ENCODE measurements at regions not wholly inside any gene's neighbourhood (a gene's known extent, or its start where the extent isn't known, plus 50 kb on each side); places are given as distances from the start of the nearest gene placed in this dataset.

DNA sequence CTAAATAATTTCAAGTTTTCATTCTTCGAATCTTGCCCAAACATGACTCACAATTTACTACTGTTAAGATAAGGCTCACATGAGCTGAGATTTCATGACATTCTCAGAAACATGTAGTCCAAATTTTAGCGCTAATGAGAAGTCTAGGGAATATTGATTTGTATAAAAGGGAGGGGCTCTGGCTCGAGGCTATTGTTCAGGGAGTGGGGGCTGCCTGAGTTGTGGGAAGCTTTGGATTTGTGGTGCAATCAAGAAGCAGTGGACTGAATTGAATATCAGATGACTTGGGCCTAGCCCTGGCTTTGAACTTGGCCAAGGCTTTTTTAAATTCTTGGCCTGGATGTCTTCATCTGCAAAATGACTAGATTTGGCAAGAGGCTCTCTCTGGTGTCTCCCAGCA lies 674.9 kb upstream of the FANCL start:
- ATAC-seq (no peak), DNase-seq (no peak)
- no peaks in the 10 kb centered on the region for H3K27me3 ChIP-seq
- no peak overlapping the region for H3K4me3 ChIP-seq
- no peaks in the 10 kb centered on the region for H3K9me3 ChIP-seq
- H3K36me3 ChIP-seq (replicated peaks in 1 of 2; ENCODE audit: insufficient read depth in 1 of 2, low read depth in 2 of 2): no peaks in the 10 kb centered on the region
- no peak overlapping the region for H3K27ac ChIP-seq
- whole genome bisulfite sequencing, 2 donors: 39 to 57% methylated on average over 3 of the region's 3 CpGs
- TF ChIP-seq, protein P1, sequence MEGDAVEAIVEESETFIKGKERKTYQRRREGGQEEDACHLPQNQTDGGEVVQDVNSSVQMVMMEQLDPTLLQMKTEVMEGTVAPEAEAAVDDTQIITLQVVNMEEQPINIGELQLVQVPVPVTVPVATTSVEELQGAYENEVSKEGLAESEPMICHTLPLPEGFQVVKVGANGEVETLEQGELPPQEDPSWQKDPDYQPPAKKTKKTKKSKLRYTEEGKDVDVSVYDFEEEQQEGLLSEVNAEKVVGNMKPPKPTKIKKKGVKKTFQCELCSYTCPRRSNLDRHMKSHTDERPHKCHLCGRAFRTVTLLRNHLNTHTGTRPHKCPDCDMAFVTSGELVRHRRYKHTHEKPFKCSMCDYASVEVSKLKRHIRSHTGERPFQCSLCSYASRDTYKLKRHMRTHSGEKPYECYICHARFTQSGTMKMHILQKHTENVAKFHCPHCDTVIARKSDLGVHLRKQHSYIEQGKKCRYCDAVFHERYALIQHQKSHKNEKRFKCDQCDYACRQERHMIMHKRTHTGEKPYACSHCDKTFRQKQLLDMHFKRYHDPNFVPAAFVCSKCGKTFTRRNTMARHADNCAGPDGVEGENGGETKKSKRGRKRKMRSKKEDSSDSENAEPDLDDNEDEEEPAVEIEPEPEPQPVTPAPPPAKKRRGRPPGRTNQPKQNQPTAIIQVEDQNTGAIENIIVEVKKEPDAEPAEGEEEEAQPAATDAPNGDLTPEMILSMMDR (IDR thresholded peaks at IDR 0.05): no peak
- TF ChIP-seq POLR2A (IDR thresholded peaks at IDR 0.05): no peak
- intact Hi-C loops (cut with DNase I): no loop called here
- H3K4me1 ChIP-seq: no peaks in the 10 kb centered on the region

DNA sequence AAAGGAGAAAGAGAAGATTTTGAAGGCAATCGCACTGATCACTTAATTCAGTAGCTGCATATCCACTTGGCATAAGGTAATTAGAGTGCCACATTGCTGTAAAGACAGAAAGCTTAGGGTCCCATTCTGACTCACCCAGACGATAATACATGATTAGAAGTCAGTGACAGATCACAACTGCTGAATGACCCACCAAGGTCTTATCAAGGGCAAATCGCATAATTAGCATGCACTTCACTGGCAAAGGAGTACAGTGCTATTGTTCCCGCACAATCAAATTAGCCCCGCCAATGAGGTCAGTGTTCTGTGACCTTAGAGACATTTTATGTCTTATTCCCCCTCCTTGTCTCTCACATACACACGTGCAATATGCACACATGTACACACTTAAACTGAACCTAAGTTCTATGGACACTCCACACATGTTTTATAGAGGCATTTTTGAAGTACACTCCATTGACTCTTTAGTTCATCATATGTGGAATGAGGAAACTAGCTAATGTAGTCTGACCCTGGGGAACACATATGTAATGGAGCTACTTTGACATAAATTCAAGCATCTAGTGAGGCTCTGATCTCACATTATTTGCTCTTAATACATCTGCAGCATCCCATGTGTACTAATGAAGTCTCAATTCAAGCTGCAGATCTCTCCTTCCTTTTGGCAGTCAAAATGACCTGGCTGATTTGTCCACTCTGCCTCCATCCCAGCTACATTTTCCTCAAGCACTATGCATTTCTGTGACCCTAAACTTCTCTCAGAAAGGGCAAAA lies 673.8 kb upstream of the FANCL start:
- Histone ChIP-seq H3K4me3 (no peak overlapping the region), H3K27me3 (no peaks in the 10 kb centered on the region), H3K27ac (no peak overlapping the region), H3K9me3 (no peaks in the 10 kb centered on the region), H3K4me1 (no peaks in the 10 kb centered on the region), H3K36me3 (replicated peaks in 1 of 2; ENCODE audit: insufficient read depth in 1 of 2, low read depth in 2 of 2) (no peaks in the 10 kb centered on the region)
- intact Hi-C loops (cut with DNase I): no loop called here
- ATAC-seq (no peak), DNase-seq (no peak)
- TF ChIP-seq POLR2A (IDR thresholded peaks at IDR 0.05): no peak
- 81 to 82% methylated on average over 6 of the region's 6 CpGs for WGBS, 2 donors

DNA sequence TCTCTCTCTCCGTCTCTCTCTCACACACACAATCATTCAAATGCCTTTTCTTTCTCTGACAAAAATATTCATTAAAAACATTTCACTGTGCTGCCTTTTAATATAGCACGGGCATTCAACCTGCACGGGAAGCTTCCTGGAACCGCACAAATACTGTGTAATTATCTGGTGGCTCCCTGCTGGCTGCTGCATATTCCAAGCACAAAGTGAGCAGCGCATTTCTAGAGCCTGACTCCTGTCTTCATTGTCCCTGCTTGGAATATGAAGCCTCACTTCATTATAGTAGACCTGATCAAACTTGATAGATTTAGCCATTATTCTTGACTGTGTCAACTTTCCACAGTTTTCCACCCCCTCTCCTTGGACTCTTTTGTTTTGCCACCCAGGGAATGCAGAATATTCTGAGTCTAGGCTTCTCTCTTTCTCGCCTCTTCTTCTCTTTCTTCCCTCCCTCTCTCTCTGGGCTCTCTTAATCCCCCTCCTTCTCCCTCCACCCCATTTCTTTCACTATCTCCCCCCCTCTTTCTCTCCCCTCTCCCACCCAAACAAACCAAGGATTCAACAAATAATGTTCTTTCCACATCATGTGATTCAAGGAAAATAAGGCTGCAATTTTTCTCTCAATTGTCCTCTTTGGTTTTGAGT lies 672.1 kb upstream of the FANCL start:
- ATAC-seq (no peak), DNase-seq (no peak)
- 44 to 51% methylated on average over 6 of the region's 6 CpGs for WGBS, 2 donors

DNA sequence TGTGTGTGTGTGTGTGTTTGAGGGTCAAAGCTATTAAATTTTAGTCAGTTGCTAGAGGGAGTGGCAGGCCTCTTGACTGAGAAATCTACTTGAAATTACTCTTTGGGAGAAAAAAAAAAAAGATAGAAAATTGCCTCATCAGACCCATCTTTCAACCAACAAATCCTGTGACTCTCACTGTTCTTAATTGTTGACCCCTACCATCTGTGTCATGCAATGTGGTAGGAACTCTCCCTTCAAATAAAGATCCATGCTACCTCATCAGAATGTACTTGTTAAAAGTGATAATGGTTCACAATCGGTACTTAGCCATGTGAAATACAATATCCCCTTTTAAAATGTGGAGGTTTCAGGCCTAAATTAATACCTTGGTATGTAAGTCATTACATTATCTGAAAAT lies 670.8 kb upstream of the FANCL start:
- Histone ChIP-seq H3K4me1 (peaks cover 5% of the 10 kb centered on the region), H3K27ac (no peak overlapping the region), H3K9me3 (no peaks in the 10 kb centered on the region), H3K27me3 (no peaks in the 10 kb centered on the region), H3K4me3 (no peak overlapping the region), H3K36me3 (replicated peaks in 1 of 2; ENCODE audit: insufficient read depth in 1 of 2, low read depth in 2 of 2) (no peaks in the 10 kb centered on the region)
- no peak for TF ChIP-seq POLR2A (IDR thresholded peaks at IDR 0.05)
- TF ChIP-seq, protein P1 (IDR thresholded peaks at IDR 0.05): no peak
- intact Hi-C loops (cut with DNase I): no loop called here
- ATAC-seq (no peak), DNase-seq (no peak)
- WGBS, 2 donors: 83 to 93% methylated on average over 1 of the region's 1 CpG

More for the DNA sequence above, 672.1 kb upstream of the FANCL start:
- intact Hi-C loops (cut with DNase I): no loop called here
- Histone ChIP-seq H3K4me3 (no peak overlapping the region), H3K9me3 (no peaks in the 10 kb centered on the region), H3K27ac (no peak overlapping the region), H3K27me3 (no peaks in the 10 kb centered on the region), H3K36me3 (replicated peaks in 1 of 2; ENCODE audit: insufficient read depth in 1 of 2, low read depth in 2 of 2) (no peaks in the 10 kb centered on the region), H3K4me1 (peaks cover 4% of the 10 kb centered on the region)
- TF ChIP-seq, protein P1 (IDR thresholded peaks at IDR 0.05): no peak
- TF ChIP-seq POLR2A (IDR thresholded peaks at IDR 0.05): no peak

DNA sequence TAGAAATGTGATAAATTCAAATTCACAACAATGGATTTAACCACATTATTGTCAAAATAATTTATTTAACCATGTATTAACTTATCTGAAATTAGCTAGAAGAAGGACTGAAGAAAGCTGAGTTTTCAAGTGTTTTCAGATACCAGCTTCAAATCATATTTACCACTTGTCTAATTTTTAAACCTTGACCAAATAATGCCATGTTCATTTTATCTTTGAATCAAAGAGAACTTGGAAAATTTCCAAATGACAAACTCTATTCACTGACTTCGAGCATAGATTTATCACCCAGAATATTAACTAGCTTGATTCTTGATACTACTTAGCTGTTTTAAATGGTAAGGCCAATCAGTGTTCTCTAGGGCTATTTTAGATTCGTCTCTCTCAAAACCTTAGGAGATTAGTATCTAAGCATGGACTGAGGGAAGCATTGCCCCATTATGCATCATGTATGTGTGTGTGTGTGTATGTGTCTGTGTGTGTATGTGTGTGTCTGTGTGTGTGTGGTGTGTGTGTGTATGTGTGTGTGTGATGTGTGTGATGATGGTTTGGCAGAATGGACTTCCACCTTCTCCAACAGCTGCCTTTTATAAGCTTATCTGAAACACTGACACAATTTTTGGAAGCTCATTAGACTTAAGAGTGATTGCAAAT lies 667.5 kb upstream of the FANCL start:
- intact Hi-C loops (cut with DNase I): no loop called here
- DNase-seq (no peak), ATAC-seq (no peak)
- H3K36me3 ChIP-seq (replicated peaks in 1 of 2; ENCODE audit: insufficient read depth in 1 of 2, low read depth in 2 of 2): no peaks in the 10 kb centered on the region
- H3K4me1 ChIP-seq: peaks cover 5% of the 10 kb centered on the region
- H3K27ac ChIP-seq: no peak overlapping the region
- no peak overlapping the region for H3K4me3 ChIP-seq
- WGBS, 2 donors: 15 to 26% methylated on average over 2 of the region's 2 CpGs
- TF ChIP-seq, protein P1 (IDR thresholded peaks at IDR 0.05): no peak
- TF ChIP-seq POLR2A (IDR thresholded peaks at IDR 0.05): no peak
- no peaks in the 10 kb centered on the region for H3K27me3 ChIP-seq
- H3K9me3 ChIP-seq: no peaks in the 10 kb centered on the region
